ENCODE measurements at regions not wholly inside any gene's neighbourhood (a gene's known extent, or its start where the extent isn't known, plus 50 kb on each side); places are given as distances from the start of the nearest gene placed in this dataset.

DNA sequence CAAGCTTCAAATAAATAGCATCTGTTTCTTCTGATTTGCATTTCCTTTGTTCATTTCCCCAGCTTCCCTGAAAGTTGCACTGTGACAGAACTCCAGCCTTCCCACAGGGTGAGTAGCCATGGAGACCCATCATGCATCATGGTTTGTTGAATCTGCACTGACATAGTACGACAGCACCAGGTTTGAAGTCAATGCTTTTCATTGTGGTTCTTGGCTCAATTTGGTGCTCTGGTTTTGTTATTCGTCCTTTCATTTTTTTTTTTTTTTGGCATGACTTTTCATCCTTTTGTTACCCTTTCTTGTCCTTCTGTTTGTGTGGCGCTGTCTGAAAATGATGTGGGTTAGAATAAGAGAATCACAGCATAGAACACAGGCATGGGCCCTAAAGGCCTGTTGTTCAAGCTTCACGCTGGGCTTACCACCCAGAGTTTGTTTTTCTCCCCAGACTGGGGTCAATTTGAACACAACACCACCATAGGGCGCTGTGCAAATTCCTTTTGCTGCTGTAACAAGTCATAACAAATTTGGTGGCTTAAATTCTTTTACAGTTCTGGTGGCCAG, 206.2 kb upstream of the CDH10 start:
- Histone ChIP-seq H3K4me3 (no peak overlapping the region), H3K36me3 (no peaks in the 10 kb centered on the region), H3K4me1 (ENCODE audit: control insufficient read depth in 1 of 2, low read depth in 2 of 2) (no peaks in the 10 kb centered on the region), H3K27ac (no peak overlapping the region), H3K9me3 (no peaks in the 10 kb centered on the region), H3K27me3 (replicated peaks; ENCODE audit: insufficient read depth) (no peaks in the 10 kb centered on the region)
- TF ChIP-seq, protein P1, sequence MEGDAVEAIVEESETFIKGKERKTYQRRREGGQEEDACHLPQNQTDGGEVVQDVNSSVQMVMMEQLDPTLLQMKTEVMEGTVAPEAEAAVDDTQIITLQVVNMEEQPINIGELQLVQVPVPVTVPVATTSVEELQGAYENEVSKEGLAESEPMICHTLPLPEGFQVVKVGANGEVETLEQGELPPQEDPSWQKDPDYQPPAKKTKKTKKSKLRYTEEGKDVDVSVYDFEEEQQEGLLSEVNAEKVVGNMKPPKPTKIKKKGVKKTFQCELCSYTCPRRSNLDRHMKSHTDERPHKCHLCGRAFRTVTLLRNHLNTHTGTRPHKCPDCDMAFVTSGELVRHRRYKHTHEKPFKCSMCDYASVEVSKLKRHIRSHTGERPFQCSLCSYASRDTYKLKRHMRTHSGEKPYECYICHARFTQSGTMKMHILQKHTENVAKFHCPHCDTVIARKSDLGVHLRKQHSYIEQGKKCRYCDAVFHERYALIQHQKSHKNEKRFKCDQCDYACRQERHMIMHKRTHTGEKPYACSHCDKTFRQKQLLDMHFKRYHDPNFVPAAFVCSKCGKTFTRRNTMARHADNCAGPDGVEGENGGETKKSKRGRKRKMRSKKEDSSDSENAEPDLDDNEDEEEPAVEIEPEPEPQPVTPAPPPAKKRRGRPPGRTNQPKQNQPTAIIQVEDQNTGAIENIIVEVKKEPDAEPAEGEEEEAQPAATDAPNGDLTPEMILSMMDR (IDR thresholded peaks at IDR 0.05), result no peak
- DNase-seq (ENCODE audit: low spot score) (no peak), ATAC-seq (ENCODE audit: insufficient number of reproducible peaks, low FRiP score, low read depth) (no peak)

DNA sequence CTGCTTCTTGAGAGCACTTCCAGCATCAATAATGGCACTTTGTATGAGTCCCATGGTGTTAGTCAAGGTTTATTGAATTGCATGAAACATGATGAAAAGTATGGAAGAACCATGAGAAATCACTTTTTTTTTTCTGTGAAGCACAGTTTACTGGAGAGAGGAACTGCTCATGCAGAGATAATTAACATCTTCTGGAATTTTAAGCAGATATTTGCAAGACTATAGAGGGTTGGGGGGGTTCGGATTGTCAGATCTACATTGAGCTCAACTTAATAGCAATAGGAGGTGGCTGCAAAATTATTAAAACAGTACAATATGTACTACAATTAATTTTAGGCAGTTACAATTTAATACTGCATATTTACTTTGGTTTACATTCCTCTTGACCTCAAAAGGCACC, 204.4 kb upstream of the CDH10 start:
- TF ChIP-seq, protein P1 (IDR thresholded peaks at IDR 0.05), result no peak
- H3K4me3 ChIP-seq, result no peak overlapping the region
- H3K27me3 ChIP-seq (replicated peaks; ENCODE audit: insufficient read depth), result no peaks in the 10 kb centered on the region
- no peaks in the 10 kb centered on the region for H3K9me3 ChIP-seq
- no peaks in the 10 kb centered on the region for H3K4me1 ChIP-seq (ENCODE audit: control insufficient read depth in 1 of 2, low read depth in 2 of 2)
- H3K27ac ChIP-seq, result no peak overlapping the region
- no peaks in the 10 kb centered on the region for H3K36me3 ChIP-seq
- DNase-seq (ENCODE audit: low spot score) (no peak), ATAC-seq (ENCODE audit: insufficient number of reproducible peaks, low FRiP score, low read depth) (no peak)

GRCh38 chr5:24831989-24832388, 187.2 kb upstream of the CDH10 start:
- no peaks in the 10 kb centered on the region for H3K36me3 ChIP-seq
- H3K4me3 ChIP-seq, result no peak overlapping the region
- DNase-seq (ENCODE audit: low spot score) (no peak), ATAC-seq (ENCODE audit: insufficient number of reproducible peaks, low FRiP score, low read depth) (no peak)
- H3K27ac ChIP-seq, result no peak overlapping the region
- no peaks in the 10 kb centered on the region for H3K27me3 ChIP-seq (replicated peaks; ENCODE audit: insufficient read depth)
- H3K9me3 ChIP-seq, result no peaks in the 10 kb centered on the region
- no peaks in the 10 kb centered on the region for H3K4me1 ChIP-seq (ENCODE audit: control insufficient read depth in 1 of 2, low read depth in 2 of 2)
- TF ChIP-seq, protein P1 (IDR thresholded peaks at IDR 0.05), result no peak

DNA sequence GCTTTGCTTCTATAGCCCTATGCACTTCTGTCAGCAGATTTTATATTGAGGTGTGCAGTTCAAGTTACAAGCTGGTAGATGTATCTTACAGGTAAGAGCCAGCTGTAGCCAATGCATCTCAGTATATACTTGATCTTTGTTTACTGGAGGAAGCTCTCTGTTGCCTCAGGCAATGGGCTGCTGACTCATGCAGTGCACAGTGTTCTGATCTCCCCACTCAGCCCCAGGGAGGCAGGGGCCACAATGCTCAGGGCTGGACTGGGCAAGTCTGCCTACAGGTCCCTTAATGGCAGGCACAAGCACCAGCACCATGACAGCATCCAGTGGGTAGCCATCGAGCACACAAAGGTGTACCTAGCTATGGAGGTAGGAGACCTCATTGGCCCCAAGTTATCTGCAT, 178.8 kb upstream of the CDH10 start:
- TF ChIP-seq, protein P1 (IDR thresholded peaks at IDR 0.05), result no peak
- DNase-seq (ENCODE audit: low spot score) (no peak), ATAC-seq (ENCODE audit: insufficient number of reproducible peaks, low FRiP score, low read depth) (no peak)
- H3K4me3 ChIP-seq, result no peak overlapping the region
- no peaks in the 10 kb centered on the region for H3K36me3 ChIP-seq
- no peaks in the 10 kb centered on the region for H3K4me1 ChIP-seq (ENCODE audit: control insufficient read depth in 1 of 2, low read depth in 2 of 2)
- no peak overlapping the region for H3K27ac ChIP-seq
- H3K27me3 ChIP-seq (replicated peaks; ENCODE audit: insufficient read depth), result no peaks in the 10 kb centered on the region
- no peaks in the 10 kb centered on the region for H3K9me3 ChIP-seq

DNA sequence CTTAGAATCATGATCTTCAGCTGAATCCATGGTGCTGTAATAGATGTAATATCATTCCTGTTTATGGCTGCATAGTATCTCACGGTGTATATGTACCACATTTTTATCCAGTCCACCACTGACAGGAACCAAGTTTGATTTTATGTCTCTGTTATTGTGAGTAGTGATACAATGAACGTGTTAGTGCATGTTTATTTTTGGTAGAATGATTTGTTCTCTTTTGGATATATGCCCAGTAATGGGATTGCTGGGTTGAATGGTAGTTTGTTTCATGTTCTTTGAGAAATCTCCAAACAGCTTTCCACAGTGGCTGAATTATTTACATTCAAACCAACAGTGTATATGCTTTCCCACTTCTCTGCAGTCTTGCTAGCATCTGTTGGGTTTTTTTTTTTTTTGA, 175.1 kb upstream of the CDH10 start:
- TF ChIP-seq, protein P1 (IDR thresholded peaks at IDR 0.05), result no peak
- DNase-seq (ENCODE audit: low spot score) (no peak), ATAC-seq (ENCODE audit: insufficient number of reproducible peaks, low FRiP score, low read depth) (no peak)
- Histone ChIP-seq H3K27ac (no peak overlapping the region), H3K27me3 (replicated peaks; ENCODE audit: insufficient read depth) (no peaks in the 10 kb centered on the region), H3K4me3 (no peak overlapping the region), H3K9me3 (no peaks in the 10 kb centered on the region), H3K4me1 (ENCODE audit: control insufficient read depth in 1 of 2, low read depth in 2 of 2) (no peaks in the 10 kb centered on the region), H3K36me3 (no peaks in the 10 kb centered on the region)
